ENCODE measurements at regions not wholly inside any gene's neighbourhood (a gene's known extent, or its start where the extent isn't known, plus 50 kb on each side); places are given as distances from the start of the nearest gene placed in this dataset.

- DNase-seq, result no peak
These were observed 90.2 kb upstream of the TBX3 start for GRCh38 chr12:114774197-114774596.

GRCh38 chr12:114770323-114770722, 86.3 kb upstream of the TBX3 start:
- no peak for DNase-seq

- no peak for DNase-seq
These were observed 85.7 kb upstream of the TBX3 start for GRCh38 chr12:114769634-114770033.

- peak; percentile 81 for DNase-seq
These were observed 84.1 kb upstream of the TBX3 start for GRCh38 chr12:114767906-114768722.

GRCh38 chr12:114767084-114767760, 83.2 kb upstream of the TBX3 start:
- no peak for DNase-seq

- DNase-seq, result no peak
These were observed 82.2 kb upstream of the TBX3 start for GRCh38 chr12:114765960-114766691.

GRCh38 chr12:114764510-114764909, 80.5 kb upstream of the TBX3 start:
- DNase-seq, result no peak

GRCh38 chr12:114762490-114763110, 78.6 kb upstream of the TBX3 start:
- DNase-seq, result no peak

GRCh38 chr12:114760151-114760877, 76.3 kb upstream of the TBX3 start:
- DNase-seq, result no peak

- DNase-seq, result no peak
These were observed 75.7 kb upstream of the TBX3 start for GRCh38 chr12:114759635-114760034.

GRCh38 chr12:114757684-114758325, 73.8 kb upstream of the TBX3 start:
- DNase-seq, result no peak

- no peak for DNase-seq
These were observed 68.2 kb upstream of the TBX3 start for GRCh38 chr12:114752217-114752616.

- DNase-seq, result no peak
These were observed 67.7 kb upstream of the TBX3 start for GRCh38 chr12:114751712-114752111.

GRCh38 chr12:114750917-114751316, 66.9 kb upstream of the TBX3 start:
- DNase-seq, result no peak

- DNase-seq, result no peak
These were observed 65.1 kb upstream of the TBX3 start for GRCh38 chr12:114749065-114749464.

GRCh38 chr12:114747012-114747858, 63.3 kb upstream of the TBX3 start:
- DNase-seq, result no peak

GRCh38 chr12:114746297-114747011, 62.5 kb upstream of the TBX3 start:
- DNase-seq, result no peak

GRCh38 chr12:114744691-114745090, 60.7 kb upstream of the TBX3 start:
- DNase-seq, result no peak

- DNase-seq, result no peak
These were observed 60.3 kb upstream of the TBX3 start for GRCh38 chr12:114744285-114744684.

Measured in renal pelvis (tissue), 1 donor.